T-cell (primary cell): ENCODE measurements at regions not wholly inside any gene's neighbourhood (a gene's known extent, or its start where the extent isn't known, plus 50 kb on each side); places are given as distances from the start of the nearest gene placed in this dataset.

Experiments used
- ATAC-seq, 4 experiments: fragments of 200-7000 bp in 3 of 4; fragments of 150-1000 bp in 1 of 4; cut with Tn5 transposase; replicated peaks in 1 of 4; 1 replicate in 3 of 4; 2 replicates in 1 of 4; pipeline ENCODE4 v1.10.0; 2021; ENCODE audit warnings: moderate library complexity in 3 of 4, mild to moderate bottlenecking in 2 of 4, moderate number of reproducible peaks in 1 of 4
- CTCF ChIA-PET, 2 donors: fragments of 300-600 bp; sonication (Branson Sonifier 250); formaldehyde crosslinking; loops; one replicate each; lab custom pipeline; 2022; ENCODE audit warnings: antibody characterized with exemption in 2 of 2; lab: Charles Lee
- POLR2A ChIA-PET, 2 donors: fragments of 300-600 bp; sonication (Branson Sonifier 250); formaldehyde crosslinking; loops; one replicate each; lab custom pipeline; 2022; ENCODE audit warnings: antibody characterized with exemption in 2 of 2; lab: Charles Lee
- DNase-seq, 35 experiments: peaks; one replicate each; pipeline versions ENCODE4 v3.0.0 to v3.0.0-alpha.2; 2013 to 2023
- H3K27ac ChIP-seq: one replicate; pipeline ENCODE4 v1.5.1; 2013; ENCODE audit warnings: low read length
- H3K27me3 ChIP-seq, 2 experiments: replicated peaks in 1 of 2; 1 replicate in 1 of 2; 2 replicates in 1 of 2; pipeline versions ENCODE4 v1.6.1 to v1.7.0; 2013; ENCODE audit warnings: low read length in 1 of 2, mixed read lengths in 1 of 2; ENCODE audit not compliant: control insufficient read depth in 2 of 2, insufficient read depth in 2 of 2; ENCODE audit errors: extremely low read depth in 1 of 2
- H3K36me3 ChIP-seq, 2 donors: 1 replicate in 1 of 2; 2 replicates in 1 of 2; pipeline versions ENCODE4 v1.6.1 to v1.7.0; 2013; ENCODE audit warnings: low read length in 1 of 2; ENCODE audit not compliant: control insufficient read depth in 2 of 2, insufficient read depth in 1 of 2; ENCODE audit errors: extremely low read depth in 1 of 2
- H3K4me1 ChIP-seq, 2 experiments: 1 replicate in 1 of 2; 2 replicates in 1 of 2; pipeline versions ENCODE4 v1.6.1 to v1.7.0; 2013; ENCODE audit warnings: low read length in 2 of 2, mixed read lengths in 1 of 2; ENCODE audit not compliant: insufficient read depth in 2 of 2, control insufficient read depth in 1 of 2; ENCODE audit errors: extremely low read depth in 1 of 2
- H3K4me3 ChIP-seq, 2 donors: 1 replicate in 1 of 2; 2 replicates in 1 of 2; pipeline versions ENCODE4 v1.5.1 to v1.7.0; 2013; ENCODE audit warnings: mild to moderate bottlenecking in 2 of 2, low read length in 1 of 2, moderate library complexity in 1 of 2; ENCODE audit not compliant: control insufficient read depth in 1 of 2; ENCODE audit errors: extremely low read depth in 1 of 2
- H3K9me3 ChIP-seq: 2 replicates; pipeline ENCODE4 v1.7.0; 2013
- H3K27ac Mint-ChIP-seq, 2 donors: one replicate each; pipeline ENCODE4 v1.8.0; 2020 to 2021; ENCODE audit warnings: mild to moderate bottlenecking in 2 of 2, mixed read lengths in 2 of 2
- H3K27me3 Mint-ChIP-seq, 2 donors: one replicate each; pipeline ENCODE4 v1.8.0; 2021 to 2022; ENCODE audit warnings: mixed read lengths in 2 of 2
- H3K36me3 Mint-ChIP-seq: one replicate; pipeline ENCODE4 v1.8.0; 2021; ENCODE audit warnings: mixed read lengths
- H3K4me1 Mint-ChIP-seq, 3 donors: one replicate each; pipeline ENCODE4 v1.8.0; 2020 to 2022; ENCODE audit warnings: mixed read lengths in 3 of 3, mild to moderate bottlenecking in 1 of 3
- H3K4me3 Mint-ChIP-seq, 3 donors: one replicate each; pipeline ENCODE4 v1.8.0; 2020 to 2022; ENCODE audit warnings: mild to moderate bottlenecking in 3 of 3, mixed read lengths in 3 of 3, moderate library complexity in 3 of 3
- H3K9me3 Mint-ChIP-seq, 3 donors: one replicate each; pipeline ENCODE4 v1.8.0; 2020 to 2022; ENCODE audit warnings: mixed read lengths in 3 of 3
- WGBS: methylation state at CpG from one replicate; pipeline ENCODE4 v1.1.5; 2013; ENCODE audit warnings: missing lambda C conversion rate; ENCODE audit not compliant: insufficient coverage; 5-methylcytosine and 5-hydroxymethylcytosine counted together

DNA sequence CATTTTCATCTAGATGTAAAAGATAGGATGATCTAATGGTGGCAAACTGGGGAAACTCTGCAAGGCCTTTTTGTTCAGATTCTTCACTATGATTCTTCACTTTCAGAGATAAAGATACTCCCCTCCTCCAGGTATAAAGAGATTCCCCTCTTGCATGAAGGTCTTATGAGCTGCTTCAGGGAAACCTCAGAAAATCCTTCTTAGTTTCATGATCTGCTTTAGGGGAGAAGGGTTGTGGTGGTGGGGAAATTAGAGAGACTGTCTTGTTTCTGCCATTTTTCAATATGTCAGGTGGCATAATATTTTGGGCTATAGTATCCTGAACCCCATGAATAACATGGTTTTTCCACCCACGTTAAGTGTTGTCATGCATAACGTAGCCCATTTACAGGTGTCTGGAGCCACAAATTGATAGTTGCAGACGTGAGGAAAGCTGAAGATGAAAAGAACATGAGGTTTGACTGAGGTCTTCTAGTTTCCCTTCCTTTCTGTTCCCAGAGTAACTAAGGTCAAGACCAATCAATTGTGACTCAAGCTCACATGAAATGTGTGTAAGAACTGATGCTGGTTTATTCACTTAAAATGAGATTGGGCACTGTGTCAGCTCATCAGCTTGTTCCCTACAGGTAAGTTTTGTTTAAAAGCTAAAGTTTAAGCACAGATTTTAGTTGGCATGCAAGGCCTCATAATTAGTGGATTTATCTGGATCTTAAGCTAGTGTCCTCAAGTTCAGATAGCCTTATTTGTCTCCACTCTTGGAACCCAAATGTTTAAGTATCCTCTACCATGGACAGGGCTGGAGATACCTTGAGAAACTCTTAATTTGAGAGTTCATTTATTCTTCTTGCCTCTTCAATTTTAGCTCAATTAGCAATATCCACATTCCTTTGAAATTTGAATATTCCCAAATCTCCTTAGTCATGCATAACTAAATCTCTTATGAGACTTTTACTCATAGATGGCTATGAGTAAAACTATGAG, 304.5 kb upstream of the FANCL start:
- Mint-ChIP-seq H3K4me1 (no peaks in the 10 kb centered on the region), H3K27ac (no peak overlapping the region), H3K9me3 (no peaks in the 10 kb centered on the region), H3K27me3 (no peaks in the 10 kb centered on the region), H3K4me3 (no peak overlapping the region), H3K36me3 (no peaks in the 10 kb centered on the region)
- H3K36me3 ChIP-seq = no peaks in the 10 kb centered on the region
- no peaks in the 10 kb centered on the region for H3K9me3 ChIP-seq
- no peak overlapping the region for H3K4me3 ChIP-seq
- no peaks in the 10 kb centered on the region for H3K4me1 ChIP-seq
- ChIA-PET CTCF (interaction anchor here in 1 of 2 donors (0.6 kb wide), 1 partner anchor 16 kb away, joined by 3 read pairs; no protein-coding TSS in a partner anchor), POLR2A (no interaction called here)
- no peaks in the 10 kb centered on the region for H3K27me3 ChIP-seq
- ATAC-seq = no peak
- H3K27ac ChIP-seq = no peak overlapping the region
- DNase-seq = no peak
- 65% methylated on average over 2 of the region's 3 CpGs for WGBS

DNA sequence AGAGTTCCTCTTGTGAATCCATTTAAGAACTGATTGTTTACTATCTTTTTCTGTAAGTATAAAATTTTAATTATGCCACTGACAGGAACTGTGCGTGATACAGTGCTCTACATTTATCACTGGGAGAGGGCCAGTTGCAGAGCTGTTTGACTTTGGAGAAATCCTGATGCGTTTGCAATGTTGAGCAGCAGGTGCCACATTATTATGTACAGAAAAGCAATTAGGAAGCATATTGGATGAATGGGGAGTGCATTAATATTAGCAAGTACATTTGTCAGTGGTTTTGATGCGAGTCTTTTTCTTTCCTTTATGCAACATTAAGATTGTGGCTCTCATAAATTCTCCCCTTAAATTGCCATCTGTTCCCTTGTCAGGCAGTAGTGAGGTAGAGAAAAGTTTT, 302.3 kb upstream of the FANCL start:
- POLR2A ChIA-PET = no interaction called here
- H3K4me1 ChIP-seq = no peaks in the 10 kb centered on the region

DNA sequence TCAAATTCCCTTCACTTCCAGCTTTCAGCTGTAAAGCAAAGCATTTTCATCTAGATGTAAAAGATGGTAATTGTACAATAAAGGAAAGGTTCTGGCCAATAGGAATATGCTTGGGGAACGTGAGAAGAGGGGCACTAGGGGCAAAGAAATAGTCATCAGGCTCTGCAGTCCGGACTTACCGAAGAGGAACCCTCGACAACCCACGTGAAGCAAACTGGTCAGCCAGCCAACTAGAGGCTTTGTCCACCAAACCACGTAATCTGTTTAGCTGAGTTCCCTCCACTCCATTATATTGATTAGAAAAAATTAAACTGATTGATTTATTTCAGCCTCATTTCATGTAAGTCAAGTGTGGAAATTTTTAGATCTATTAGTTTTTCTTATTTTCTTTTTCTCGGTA, 300.4 kb upstream of the FANCL start:
- Mint-ChIP-seq H3K4me1 (no peaks in the 10 kb centered on the region), H3K4me3 (no peak overlapping the region)
- WGBS = 43% methylated on average over 1 of the region's 7 CpGs

More for the DNA sequence above, 302.3 kb upstream of the FANCL start:
- no peaks in the 10 kb centered on the region for H3K36me3 Mint-ChIP-seq
- CTCF ChIA-PET = no interaction called here
- H3K4me1 Mint-ChIP-seq = no peaks in the 10 kb centered on the region
- DNase-seq (no peak), ATAC-seq (no peak)
- no peaks in the 10 kb centered on the region for H3K27me3 Mint-ChIP-seq
- 100% methylated on average over 2 of the region's 3 CpGs for WGBS
- no peak overlapping the region for H3K27ac Mint-ChIP-seq
- Histone ChIP-seq H3K27ac (no peak overlapping the region), H3K27me3 (no peaks in the 10 kb centered on the region), H3K9me3 (no peaks in the 10 kb centered on the region), H3K4me3 (no peak overlapping the region), H3K36me3 (no peaks in the 10 kb centered on the region)
- no peaks in the 10 kb centered on the region for H3K9me3 Mint-ChIP-seq
- H3K4me3 Mint-ChIP-seq = no peak overlapping the region

DNA sequence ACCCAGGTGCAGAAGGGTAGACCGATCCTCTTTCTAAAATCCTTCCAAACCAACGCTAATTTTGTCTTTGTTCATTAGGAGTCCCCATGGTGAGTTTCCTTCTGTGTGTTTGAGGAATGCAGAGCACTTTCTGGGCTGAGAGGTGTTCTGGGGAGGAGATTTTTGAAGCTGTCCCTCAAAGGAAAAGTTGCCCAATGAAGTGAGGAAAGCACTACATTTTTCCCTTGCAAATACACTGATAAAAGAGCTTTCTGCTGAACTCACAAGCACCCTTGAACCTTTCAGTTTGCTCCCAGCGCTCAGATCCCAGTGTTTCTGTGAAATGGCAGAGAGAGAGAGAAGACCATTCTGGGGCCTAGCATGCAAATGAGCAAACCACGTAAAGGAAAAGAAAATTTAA, 299.6 kb upstream of the FANCL start:
- Histone ChIP-seq H3K4me1 (no peaks in the 10 kb centered on the region), H3K9me3 (no peaks in the 10 kb centered on the region), H3K4me3 (no peak overlapping the region), H3K27me3 (no peaks in the 10 kb centered on the region), H3K36me3 (no peaks in the 10 kb centered on the region), H3K27ac (no peak overlapping the region)
- no peak for ATAC-seq
- no peaks in the 10 kb centered on the region for H3K27me3 Mint-ChIP-seq
- no CpG with 5 or more reads among the region's 4 CpGs for WGBS
- no peaks in the 10 kb centered on the region for H3K9me3 Mint-ChIP-seq
- DNase-seq = no peak
- H3K27ac Mint-ChIP-seq = no peak overlapping the region
- H3K4me3 Mint-ChIP-seq = no peak overlapping the region
- no peaks in the 10 kb centered on the region for H3K36me3 Mint-ChIP-seq
- H3K4me1 Mint-ChIP-seq = no peaks in the 10 kb centered on the region
- POLR2A ChIA-PET = no interaction called here
- CTCF ChIA-PET = no interaction called here

More for the DNA sequence above, 300.4 kb upstream of the FANCL start:
- H3K27me3 Mint-ChIP-seq = no peaks in the 10 kb centered on the region
- H3K36me3 Mint-ChIP-seq = no peaks in the 10 kb centered on the region
- ChIA-PET POLR2A (no interaction called here), CTCF (no interaction called here)
- ATAC-seq (no peak), DNase-seq (no peak)
- no peak overlapping the region for H3K4me3 ChIP-seq
- H3K36me3 ChIP-seq = no peaks in the 10 kb centered on the region
- H3K9me3 ChIP-seq = no peaks in the 10 kb centered on the region
- no peaks in the 10 kb centered on the region for H3K27me3 ChIP-seq
- H3K9me3 Mint-ChIP-seq = no peaks in the 10 kb centered on the region
- H3K4me1 ChIP-seq = no peaks in the 10 kb centered on the region
- H3K27ac Mint-ChIP-seq = no peak overlapping the region
- no peak overlapping the region for H3K27ac ChIP-seq

DNA sequence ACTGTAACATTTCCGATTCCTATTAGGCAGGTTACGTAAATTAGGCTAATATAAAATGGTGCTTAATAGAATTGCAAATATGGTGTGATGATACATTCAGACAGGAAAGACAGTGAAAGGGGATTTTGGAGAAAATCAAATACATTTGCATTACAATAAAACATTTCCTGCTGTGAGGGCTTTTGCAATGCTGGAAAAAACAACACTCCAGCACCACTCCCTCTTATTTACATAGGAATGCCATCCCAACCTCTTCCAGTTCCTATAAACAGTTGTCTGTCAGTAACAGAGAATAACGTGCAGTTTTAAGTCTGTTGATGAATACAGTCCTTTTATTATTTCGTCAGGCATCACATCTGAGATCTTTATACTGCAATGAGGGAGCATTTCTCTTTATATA, 298.8 kb upstream of the FANCL start:
- Mint-ChIP-seq H3K27ac (no peak overlapping the region), H3K27me3 (no peaks in the 10 kb centered on the region), H3K4me3 (no peak overlapping the region), H3K4me1 (no peaks in the 10 kb centered on the region), H3K36me3 (no peaks in the 10 kb centered on the region), H3K9me3 (no peaks in the 10 kb centered on the region)
- ATAC-seq (no peak), DNase-seq (no peak)
- ChIA-PET CTCF (no interaction called here), POLR2A (no interaction called here)
- H3K27ac ChIP-seq = no peak overlapping the region
- H3K4me1 ChIP-seq = no peaks in the 10 kb centered on the region
- WGBS = no CpG with 5 or more reads among the region's 4 CpGs
- H3K4me3 ChIP-seq = no peak overlapping the region
- H3K27me3 ChIP-seq = no peaks in the 10 kb centered on the region
- no peaks in the 10 kb centered on the region for H3K36me3 ChIP-seq
- H3K9me3 ChIP-seq = no peaks in the 10 kb centered on the region

DNA sequence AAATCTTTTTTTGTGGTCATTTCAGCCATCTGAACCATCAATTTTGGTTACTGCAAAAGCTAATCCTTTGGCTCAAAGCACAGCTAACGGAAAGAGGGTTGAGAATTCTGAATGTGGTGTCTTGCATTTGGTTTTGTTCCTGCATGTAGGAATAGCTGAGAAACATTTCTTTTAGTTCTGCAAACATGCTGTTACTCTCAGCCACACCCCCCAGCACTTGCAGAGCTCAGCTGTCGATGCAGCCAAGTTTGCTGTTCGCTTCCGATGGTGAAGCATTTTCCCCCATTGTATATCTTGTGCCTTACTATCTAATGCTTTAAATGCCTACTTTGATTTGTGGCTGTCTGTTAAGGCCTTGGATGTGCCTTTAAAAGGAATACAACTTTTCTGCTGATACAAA, 294.9 kb upstream of the FANCL start:
- POLR2A ChIA-PET = no interaction called here

More for the DNA sequence above, 294.9 kb upstream of the FANCL start:
- no peaks in the 10 kb centered on the region for H3K27me3 ChIP-seq
- CTCF ChIA-PET = no interaction called here
- H3K36me3 ChIP-seq = no peaks in the 10 kb centered on the region
- no peak overlapping the region for H3K27ac Mint-ChIP-seq
- H3K4me1 Mint-ChIP-seq = no peaks in the 10 kb centered on the region
- WGBS = 100% methylated on average over 1 of the region's 4 CpGs
- no peaks in the 10 kb centered on the region for H3K4me1 ChIP-seq
- no peaks in the 10 kb centered on the region for H3K36me3 Mint-ChIP-seq
- H3K4me3 ChIP-seq = no peak overlapping the region
- ATAC-seq (no peak), DNase-seq (no peak)
- no peak overlapping the region for H3K27ac ChIP-seq
- no peaks in the 10 kb centered on the region for H3K27me3 Mint-ChIP-seq
- no peaks in the 10 kb centered on the region for H3K9me3 Mint-ChIP-seq
- no peaks in the 10 kb centered on the region for H3K9me3 ChIP-seq
- H3K4me3 Mint-ChIP-seq = no peak overlapping the region
